ENCODE measurements at regions not wholly inside any gene's neighbourhood (a gene's known extent, or its start where the extent isn't known, plus 50 kb on each side); places are given as distances from the start of the nearest gene placed in this dataset.

DNA sequence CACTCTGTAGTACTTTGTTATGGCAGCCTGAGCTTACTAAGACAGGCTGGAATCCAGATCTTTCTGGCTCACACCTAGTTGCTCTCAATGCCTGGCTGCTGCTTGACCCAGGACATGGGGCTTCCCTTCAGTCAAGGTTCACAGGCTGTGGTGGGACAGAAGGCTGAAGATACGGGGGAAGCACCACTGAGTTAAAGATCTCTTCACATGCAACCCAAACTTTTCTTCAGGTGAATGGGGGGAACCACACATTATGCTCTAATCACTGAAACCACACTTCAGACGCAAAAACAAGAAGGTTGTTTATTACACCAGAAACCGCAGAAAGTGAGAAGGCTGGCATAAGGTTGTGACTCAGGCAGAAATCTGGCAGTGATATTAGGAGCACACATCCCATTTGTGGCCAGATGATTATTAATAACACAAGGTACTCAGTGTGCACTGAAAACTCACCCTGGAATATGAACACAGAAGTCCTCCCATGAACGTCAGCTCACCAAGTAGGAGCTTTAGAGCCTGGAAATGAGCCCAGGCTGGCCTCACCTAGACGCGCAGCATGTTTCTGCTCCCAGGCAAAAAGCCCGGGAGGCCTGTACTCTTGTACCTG is 230.5 kb upstream of the CHRNA7 start:
- no peak for TF ChIP-seq EZH2 (IDR thresholded peaks at IDR 0.05; ENCODE audit: borderline replicate concordance)
- TF ChIP-seq, protein P1, sequence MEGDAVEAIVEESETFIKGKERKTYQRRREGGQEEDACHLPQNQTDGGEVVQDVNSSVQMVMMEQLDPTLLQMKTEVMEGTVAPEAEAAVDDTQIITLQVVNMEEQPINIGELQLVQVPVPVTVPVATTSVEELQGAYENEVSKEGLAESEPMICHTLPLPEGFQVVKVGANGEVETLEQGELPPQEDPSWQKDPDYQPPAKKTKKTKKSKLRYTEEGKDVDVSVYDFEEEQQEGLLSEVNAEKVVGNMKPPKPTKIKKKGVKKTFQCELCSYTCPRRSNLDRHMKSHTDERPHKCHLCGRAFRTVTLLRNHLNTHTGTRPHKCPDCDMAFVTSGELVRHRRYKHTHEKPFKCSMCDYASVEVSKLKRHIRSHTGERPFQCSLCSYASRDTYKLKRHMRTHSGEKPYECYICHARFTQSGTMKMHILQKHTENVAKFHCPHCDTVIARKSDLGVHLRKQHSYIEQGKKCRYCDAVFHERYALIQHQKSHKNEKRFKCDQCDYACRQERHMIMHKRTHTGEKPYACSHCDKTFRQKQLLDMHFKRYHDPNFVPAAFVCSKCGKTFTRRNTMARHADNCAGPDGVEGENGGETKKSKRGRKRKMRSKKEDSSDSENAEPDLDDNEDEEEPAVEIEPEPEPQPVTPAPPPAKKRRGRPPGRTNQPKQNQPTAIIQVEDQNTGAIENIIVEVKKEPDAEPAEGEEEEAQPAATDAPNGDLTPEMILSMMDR (IDR thresholded peaks at IDR 0.05; ENCODE audit: poor library complexity) = no peak
- TF ChIP-seq EZH2phosphoT487 (IDR thresholded peaks at IDR 0.05; ENCODE audit: low read depth, severe bottlenecking, unreplicated experiment) = no peak
- H3K27ac ChIP-seq = no peak overlapping the region
- H3K4me3 ChIP-seq = no peak overlapping the region
- DNase-seq (ENCODE audit: low spot score) = no peak
- no peaks in the 10 kb centered on the region for H3K9me3 ChIP-seq (ENCODE audit: low read depth)
- no peak overlapping the region for H2AFZ ChIP-seq
- no peaks in the 10 kb centered on the region for H3K9me2 ChIP-seq (replicated peaks; ENCODE audit: insufficient read depth)
- H3K36me3 ChIP-seq (replicated peaks; ENCODE audit: insufficient read depth, low read depth) = no peaks in the 10 kb centered on the region
- no peak overlapping the region for H3K4me2 ChIP-seq
- H3K27me3 ChIP-seq = no peaks in the 10 kb centered on the region
- H4K20me1 ChIP-seq (ENCODE audit: insufficient read depth, poor library complexity, severe bottlenecking) = no peaks in the 10 kb centered on the region
- no peaks in the 10 kb centered on the region for H3K4me1 ChIP-seq (ENCODE audit: insufficient read depth)
- WGBS (ENCODE audit: low lambda C conversion rate, missing lambda C conversion rate) = 93% methylated on average over 7 of the region's 7 CpGs
- H3K79me2 ChIP-seq = no peaks in the 10 kb centered on the region

- Histone ChIP-seq H3K79me2 (no peaks in the 10 kb centered on the region), H3K9me3 (ENCODE audit: low read depth) (no peaks in the 10 kb centered on the region), H3K27me3 (no peaks in the 10 kb centered on the region), H3K4me2 (no peak overlapping the region), H3K36me3 (replicated peaks; ENCODE audit: insufficient read depth, low read depth) (no peaks in the 10 kb centered on the region), H3K4me3 (no peak overlapping the region), H3K4me1 (ENCODE audit: insufficient read depth) (no peaks in the 10 kb centered on the region), H4K20me1 (ENCODE audit: insufficient read depth, poor library complexity, severe bottlenecking) (no peaks in the 10 kb centered on the region), H2AFZ (no peak overlapping the region), H3K27ac (no peak overlapping the region), H3K9me2 (replicated peaks; ENCODE audit: insufficient read depth) (no peaks in the 10 kb centered on the region)
- TF ChIP-seq, protein P1 (IDR thresholded peaks at IDR 0.05; ENCODE audit: poor library complexity) = no peak
- TF ChIP-seq EZH2phosphoT487 (IDR thresholded peaks at IDR 0.05; ENCODE audit: low read depth, severe bottlenecking, unreplicated experiment) (no peak), EZH2 (IDR thresholded peaks at IDR 0.05; ENCODE audit: borderline replicate concordance) (no peak)
- no peak for DNase-seq (ENCODE audit: low spot score)
- 89% methylated on average over 5 of the region's 5 CpGs for WGBS (ENCODE audit: low lambda C conversion rate, missing lambda C conversion rate)
Measured at GRCh38 chr15:31801152-31801551, 229.2 kb upstream of the CHRNA7 start.

GRCh38 chr15:31802761-31803160 is 227.6 kb upstream of the CHRNA7 start:
- no peaks in the 10 kb centered on the region for H3K79me2 ChIP-seq
- TF ChIP-seq EZH2phosphoT487 (IDR thresholded peaks at IDR 0.05; ENCODE audit: low read depth, severe bottlenecking, unreplicated experiment) (no peak), EZH2 (IDR thresholded peaks at IDR 0.05; ENCODE audit: borderline replicate concordance) (no peak)
- TF ChIP-seq, protein P1 (IDR thresholded peaks at IDR 0.05; ENCODE audit: poor library complexity) = no peak
- H3K4me1 ChIP-seq (ENCODE audit: insufficient read depth) = no peaks in the 10 kb centered on the region
- DNase-seq (ENCODE audit: low spot score) = no peak
- H4K20me1 ChIP-seq (ENCODE audit: insufficient read depth, poor library complexity, severe bottlenecking) = no peaks in the 10 kb centered on the region
- no peak overlapping the region for H2AFZ ChIP-seq
- no peaks in the 10 kb centered on the region for H3K9me2 ChIP-seq (replicated peaks; ENCODE audit: insufficient read depth)
- no peaks in the 10 kb centered on the region for H3K9me3 ChIP-seq (ENCODE audit: low read depth)
- H3K4me2 ChIP-seq = no peak overlapping the region
- H3K4me3 ChIP-seq = no peak overlapping the region
- no peaks in the 10 kb centered on the region for H3K36me3 ChIP-seq (replicated peaks; ENCODE audit: insufficient read depth, low read depth)
- H3K27me3 ChIP-seq = no peaks in the 10 kb centered on the region
- WGBS (ENCODE audit: low lambda C conversion rate, missing lambda C conversion rate) = 67% methylated on average over 3 of the region's 3 CpGs
- no peak overlapping the region for H3K27ac ChIP-seq

Data from hepatocyte (in vitro differentiated cells).